HepG2 (cell line): ENCODE measurements at regions not wholly inside any gene's neighbourhood (a gene's known extent, or its start where the extent isn't known, plus 50 kb on each side); places are given as distances from the start of the nearest gene placed in this dataset.

Experiments
- ATAC-seq: fragments of 200-7000 bp; cut with Tn5 transposase; 3 replicates; pipeline ENCODE4 v1.9.1; 2020; ENCODE audit warnings: mild to moderate bottlenecking, moderate library complexity
- BruUV-seq: library from RNA; stranded (reverse); fragments of 400-500 nt; replicated peaks from 2 replicates; lab custom pipeline; 2021; lab: Mats Ljungman, UMichigan
- CTCF ChIA-PET: fragments of 300-600 bp; formaldehyde crosslinking; extraction: SDS; loops from one replicate; lab custom pipeline; 2021; ENCODE audit warnings: low total read pairs, inconsistent platforms, low intra/inter-chr PET ratio; lab: Yijun Ruan, JAX
- POLR2A ChIA-PET: fragments of 350-600 bp; sonication (Branson Sonifier 250); formaldehyde crosslinking; loops from one replicate; lab custom pipeline; 2020; ENCODE audit warnings: antibody characterized with exemption, inconsistent platforms; lab: Yijun Ruan, JAX
- DNase-seq: peaks from one replicate; pipeline ENCODE4 v3.0.0-alpha.2; 2015; ENCODE audit warnings: low spot score
- FAIRE-seq: peaks from 3 replicates; lab custom pipeline; 2011; peaks lifted over from hg19 to GRCh38; lab: Jason Lieb, UNC
- H2AFZ ChIP-seq: one replicate; pipeline ENCODE4 v1.6.1; 2011; ENCODE audit warnings: low read length, inconsistent platforms
- H3K27ac ChIP-seq: fragments of 300-600 bp; 3 replicates; pipeline ENCODE4 v1.8.0; 2011; ENCODE audit warnings: mixed run types, mild to moderate bottlenecking, mixed read lengths, low read length, inconsistent platforms; ENCODE audit not compliant: insufficient read depth; ENCODE audit errors: extremely low read length
- H3K27me3 ChIP-seq, 2 experiments: fragments of 200-600 bp in 1 of 2; 2 replicates in 1 of 2; 3 replicates in 1 of 2; pipeline versions ENCODE4 v1.6.0 to v1.8.0; 2011; ENCODE audit warnings: low read length in 2 of 2, mild to moderate bottlenecking in 2 of 2, moderate library complexity in 2 of 2, inconsistent platforms in 1 of 2; ENCODE audit not compliant: insufficient read depth in 2 of 2, control insufficient read depth in 1 of 2
- H3K36me3 ChIP-seq, 2 experiments: fragments of 200-600 bp in 1 of 2; replicated peaks in 1 of 2; 2 replicates in 1 of 2; 3 replicates in 1 of 2; pipeline versions ENCODE4 v1.5.1 to v1.8.0; 2011; ENCODE audit warnings: low read length in 2 of 2, inconsistent platforms in 1 of 2; ENCODE audit not compliant: insufficient read depth in 2 of 2, control insufficient read depth in 1 of 2
- H3K4me1 ChIP-seq: 2 replicates; pipeline ENCODE4 v1.5.1; 2012; ENCODE audit warnings: low read length, inconsistent platforms; ENCODE audit not compliant: insufficient read depth
- H3K4me2 ChIP-seq: 2 replicates; pipeline ENCODE4 v1.6.0; 2011; ENCODE audit warnings: low read depth, low read length, inconsistent platforms
- H3K4me3 ChIP-seq, 3 experiments: fragments of 200-600 bp in 1 of 3; sonication (generic), shearing (Covaris generic) in 1 of 3; replicated peaks in 1 of 3; 2 replicates each; pipeline ENCODE4 v1.5.1; 2011 to 2016; ENCODE audit warnings: low read length in 3 of 3, inconsistent platforms in 2 of 3, low read depth in 2 of 3, mild to moderate bottlenecking in 2 of 3, control low read depth in 1 of 3, mixed read lengths in 1 of 3; ENCODE audit not compliant: insufficient read depth in 1 of 3
- H3K79me2 ChIP-seq: one replicate; pipeline ENCODE4 v1.6.1; 2011; ENCODE audit warnings: low read length, inconsistent platforms; ENCODE audit not compliant: insufficient read depth
- H3K9ac ChIP-seq: 2 replicates; pipeline ENCODE4 v1.6.0; 2011; ENCODE audit warnings: mild to moderate bottlenecking, low read depth, low read length, inconsistent platforms; ENCODE audit not compliant: insufficient read depth
- H3K9me3 ChIP-seq: 2 replicates; pipeline ENCODE4 v1.5.1; 2012; ENCODE audit warnings: mild to moderate bottlenecking, low read length
- H4K20me1 ChIP-seq: 2 replicates; pipeline ENCODE4 v1.6.0; 2011; ENCODE audit warnings: inconsistent platforms, mild to moderate bottlenecking, low read length, moderate library complexity; ENCODE audit not compliant: insufficient read depth
- CCDC6 ChIP-seq: sonication (generic); formaldehyde crosslinking; IDR thresholded peaks from 2 replicates; pipeline ENCODE4 v1.8.1; 2022; ENCODE audit warnings: mild to moderate bottlenecking, missing genetic modification reagents, moderate library complexity
- EEA1 ChIP-seq: sonication (generic); formaldehyde crosslinking; IDR thresholded peaks from 2 replicates; pipeline ENCODE4 v1.5.1; 2020; ENCODE audit warnings: mild to moderate bottlenecking, missing genetic modification reagents, borderline replicate concordance
- GPN1 ChIP-seq: sonication (generic); formaldehyde crosslinking; IDR thresholded peaks from 2 replicates; pipeline ENCODE4 v1.5.1; 2020; ENCODE audit warnings: missing genetic modification reagents, borderline replicate concordance
- HOXA9 ChIP-seq: sonication (generic); formaldehyde crosslinking; IDR thresholded peaks from 2 replicates; pipeline ENCODE4 v1.8.1; 2022; ENCODE audit warnings: missing genetic modification reagents, mild to moderate bottlenecking, moderate library complexity, borderline replicate concordance
- MTA1 ChIP-seq: sonication (generic); formaldehyde crosslinking; IDR thresholded peaks from 2 replicates; pipeline ENCODE4 v1.4.0; 2020; ENCODE audit warnings: missing genetic modification reagents, mild to moderate bottlenecking, borderline replicate concordance
- PHF8 ChIP-seq: sonication (generic); formaldehyde crosslinking; IDR thresholded peaks from 2 replicates; pipeline ENCODE4 v1.5.0; 2020; ENCODE audit warnings: missing genetic modification reagents
- SMAD3 ChIP-seq: sonication (generic); formaldehyde crosslinking; IDR thresholded peaks from 2 replicates; pipeline ENCODE4 v1.4.0; 2020; ENCODE audit warnings: missing genetic modification reagents
- SOX13 ChIP-seq, 3 experiments: fragments of 450-650 bp in 1 of 3; sonication (generic) in 1 of 3; formaldehyde crosslinking in 1 of 3; IDR thresholded peaks in 2 of 3; conservative IDR thresholded peaks in 1 of 3; 2 replicates each; pipeline versions ENCODE4 v1.5.0 to v1.6.1; 2016 to 2020; ENCODE audit warnings: antibody characterized with exemption in 1 of 3, mild to moderate bottlenecking in 1 of 3, missing compliant biosample characterization in 1 of 3, missing genetic modification reagents in 1 of 3, moderate library complexity in 1 of 3
- U2AF2 ChIP-seq: fragments of 200-400 bp; formaldehyde crosslinking; IDR thresholded peaks from 2 replicates; pipeline ENCODE4 v1.6.1; 2017; ENCODE audit warnings: low read depth, mild to moderate bottlenecking, low read length
- ZC3H13 ChIP-seq: sonication (generic); formaldehyde crosslinking; IDR thresholded peaks from 2 replicates; pipeline ENCODE4 v1.8.1; 2023; ENCODE audit warnings: mild to moderate bottlenecking, missing genetic modification reagents, moderate library complexity
- ZNF460 ChIP-seq: sonication (generic); formaldehyde crosslinking; IDR thresholded peaks from 2 replicates; pipeline ENCODE4 v1.5.1; 2020; ENCODE audit warnings: missing genetic modification reagents, mild to moderate bottlenecking, borderline replicate concordance
- ZNF607 ChIP-seq: sonication (generic); formaldehyde crosslinking; IDR thresholded peaks from 2 replicates; pipeline ENCODE4 v1.5.1; 2020; ENCODE audit warnings: missing genetic modification reagents, mild to moderate bottlenecking, borderline replicate concordance
- WGBS: methylation state at CpG from one replicate; pipeline ENCODE4 v1.1.6; 2017; ENCODE audit warnings: low lambda C conversion rate; 5-methylcytosine and 5-hydroxymethylcytosine counted together
- in situ Hi-C: cut with HindIII; loops from 2 replicates; pipeline ENCODE4 v1.10.0; 2017; ENCODE audit warnings: low pct_unique_long_range_greater_than_20kb; ENCODE audit not compliant: extremely low pct_ligation_motif_present
- intact Hi-C: fragments of 100-400 bp; cut with micrococcal nuclease; formaldehyde crosslinking; loops from one replicate; pipeline ENCODE4 v1.10.0; 2022; ENCODE audit not compliant: unreplicated experiment
- TF ChIP-seq, protein P1 (sequence below): sonication (generic); formaldehyde crosslinking; IDR thresholded peaks from 2 replicates; pipeline ENCODE4 v1.4.0; 2020; ENCODE audit warnings: missing genetic modification reagents
- TF ChIP-seq, protein P2 (sequence below): sonication (generic); formaldehyde crosslinking; IDR thresholded peaks from 2 replicates; pipeline ENCODE4 v1.5.0; 2020; ENCODE audit warnings: mild to moderate bottlenecking, missing genetic modification reagents, borderline replicate concordance
- TF ChIP-seq, protein P3 (sequence below): sonication (generic); formaldehyde crosslinking; IDR thresholded peaks from 2 replicates; pipeline ENCODE4 v1.8.1; 2023; ENCODE audit warnings: mild to moderate bottlenecking, inconsistent platforms, moderate library complexity, missing genetic modification reagents, borderline replicate concordance
- TF ChIP-seq, protein P4 (sequence below): sonication (generic); formaldehyde crosslinking; IDR thresholded peaks from 2 replicates; pipeline ENCODE4 v1.8.0; 2023; ENCODE audit warnings: mild to moderate bottlenecking, missing genetic modification reagents
- TF ChIP-seq, protein P5 (sequence below): sonication (generic); formaldehyde crosslinking; IDR thresholded peaks from 2 replicates; pipeline ENCODE4 v1.4.0; 2020; ENCODE audit warnings: mild to moderate bottlenecking, missing genetic modification reagents, borderline replicate concordance

DNA sequence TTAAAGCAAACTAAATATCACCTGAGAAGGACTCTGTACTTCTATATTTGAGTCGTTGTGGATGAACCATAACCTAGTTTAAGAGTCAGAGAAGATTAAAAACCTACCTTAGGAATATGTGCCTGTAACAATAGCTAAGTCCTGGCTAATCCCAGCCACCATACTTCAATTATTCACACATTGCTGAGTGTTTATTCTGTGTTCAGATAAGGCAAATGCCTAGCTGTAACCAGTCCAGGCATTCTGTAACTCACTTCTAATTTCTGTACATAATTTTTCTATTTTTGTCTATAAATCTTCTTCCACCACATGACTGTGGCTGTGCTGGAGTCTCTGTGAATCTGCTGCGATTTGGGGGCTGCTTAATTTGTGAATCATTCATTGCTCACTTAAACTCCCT is 441.9 kb upstream of the ADAMTS5 start:
- ATAC-seq (no peak), DNase-seq (no peak), FAIRE-seq (no peak)
- no TSS peak for BruUV-seq
- ChIA-PET CTCF (no interaction called here), POLR2A (no interaction called here)
- H3K79me2 ChIP-seq, result no peaks in the 10 kb centered on the region
- H3K9ac ChIP-seq, result no peak overlapping the region
- H3K4me3 ChIP-seq, result no peak overlapping the region
- H3K36me3 ChIP-seq, result no peaks in the 10 kb centered on the region
- TF ChIP-seq EEA1 (no peak), ZNF460 (CRISPR knock-in tag) (no peak), PHF8 (CRISPR knock-in tag) (no peak), HOXA9 (no peak), U2AF2 (no peak), ZNF607 (no peak), SOX13 (IDR thresholded peaks at IDR 0.05) (no peak), SOX13 (CRISPR knock-in tag; conservative IDR thresholded peaks at IDR 0.05 in 1 of 2, IDR thresholded peaks at IDR 0.05 in 1 of 2) (no peak), SMAD3 (CRISPR knock-in tag) (no peak), CCDC6 (no peak), ZC3H13 (CRISPR knock-in tag) (no peak), GPN1 (CRISPR knock-in tag) (no peak), MTA1 (CRISPR knock-in tag) (no peak)
- TF ChIP-seq, protein P1, sequence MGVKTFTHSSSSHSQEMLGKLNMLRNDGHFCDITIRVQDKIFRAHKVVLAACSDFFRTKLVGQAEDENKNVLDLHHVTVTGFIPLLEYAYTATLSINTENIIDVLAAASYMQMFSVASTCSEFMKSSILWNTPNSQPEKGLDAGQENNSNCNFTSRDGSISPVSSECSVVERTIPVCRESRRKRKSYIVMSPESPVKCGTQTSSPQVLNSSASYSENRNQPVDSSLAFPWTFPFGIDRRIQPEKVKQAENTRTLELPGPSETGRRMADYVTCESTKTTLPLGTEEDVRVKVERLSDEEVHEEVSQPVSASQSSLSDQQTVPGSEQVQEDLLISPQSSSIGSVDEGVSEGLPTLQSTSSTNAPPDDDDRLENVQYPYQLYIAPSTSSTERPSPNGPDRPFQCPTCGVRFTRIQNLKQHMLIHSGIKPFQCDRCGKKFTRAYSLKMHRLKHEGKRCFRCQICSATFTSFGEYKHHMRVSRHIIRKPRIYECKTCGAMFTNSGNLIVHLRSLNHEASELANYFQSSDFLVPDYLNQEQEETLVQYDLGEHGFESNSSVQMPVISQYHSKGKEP, result no peak
- TF ChIP-seq, protein P2, sequence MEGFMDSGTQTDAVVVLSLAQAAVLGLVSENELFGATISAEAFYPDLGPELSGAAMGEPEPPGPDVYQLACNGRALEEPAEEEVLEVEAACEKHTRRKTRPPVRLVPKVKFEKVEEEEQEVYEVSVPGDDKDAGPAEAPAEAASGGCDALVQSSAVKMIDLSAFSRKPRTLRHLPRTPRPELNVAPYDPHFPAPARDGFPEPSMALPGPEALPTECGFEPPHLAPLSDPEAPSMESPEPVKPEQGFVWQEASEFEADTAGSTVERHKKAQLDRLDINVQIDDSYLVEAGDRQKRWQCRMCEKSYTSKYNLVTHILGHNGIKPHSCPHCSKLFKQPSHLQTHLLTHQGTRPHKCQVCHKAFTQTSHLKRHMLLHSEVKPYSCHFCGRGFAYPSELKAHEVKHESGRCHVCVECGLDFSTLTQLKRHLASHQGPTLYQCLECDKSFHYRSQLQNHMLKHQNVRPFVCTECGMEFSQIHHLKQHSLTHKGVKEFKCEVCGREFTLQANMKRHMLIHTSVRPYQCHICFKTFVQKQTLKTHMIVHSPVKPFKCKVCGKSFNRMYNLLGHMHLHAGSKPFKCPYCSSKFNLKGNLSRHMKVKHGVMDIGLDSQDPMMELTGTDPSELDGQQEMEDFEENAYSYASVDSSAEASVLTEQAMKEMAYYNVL, result no peak
- TF ChIP-seq, protein P3, sequence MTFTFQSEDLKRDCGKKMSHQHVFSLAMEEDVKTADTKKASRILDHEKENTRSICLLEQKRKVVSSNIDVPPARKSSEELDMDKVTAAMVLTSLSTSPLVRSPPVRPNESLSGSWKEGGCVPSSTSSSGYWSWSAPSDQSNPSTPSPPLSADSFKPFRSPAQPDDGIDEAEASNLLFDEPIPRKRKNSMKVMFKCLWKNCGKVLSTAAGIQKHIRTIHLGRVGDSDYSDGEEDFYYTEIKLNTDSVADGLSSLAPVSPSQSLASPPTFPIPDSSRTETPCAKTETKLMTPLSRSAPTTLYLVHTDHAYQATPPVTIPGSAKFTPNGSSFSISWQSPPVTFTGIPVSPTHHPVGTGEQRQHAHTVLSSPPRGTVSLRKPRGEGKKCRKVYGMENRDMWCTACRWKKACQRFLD (CRISPR knock-in tag), result no peak
- TF ChIP-seq, protein P4, sequence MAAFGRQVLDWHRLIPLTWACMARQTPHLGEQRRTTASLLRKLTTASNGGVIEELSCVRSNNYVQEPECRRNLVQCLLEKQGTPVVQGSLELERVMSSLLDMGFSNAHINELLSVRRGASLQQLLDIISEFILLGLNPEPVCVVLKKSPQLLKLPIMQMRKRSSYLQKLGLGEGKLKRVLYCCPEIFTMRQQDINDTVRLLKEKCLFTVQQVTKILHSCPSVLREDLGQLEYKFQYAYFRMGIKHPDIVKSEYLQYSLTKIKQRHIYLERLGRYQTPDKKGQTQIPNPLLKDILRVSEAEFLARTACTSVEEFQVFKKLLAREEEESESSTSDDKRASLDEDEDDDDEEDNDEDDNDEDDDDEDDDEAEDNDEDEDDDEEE (CRISPR knock-in tag), result no peak
- TF ChIP-seq, protein P5, sequence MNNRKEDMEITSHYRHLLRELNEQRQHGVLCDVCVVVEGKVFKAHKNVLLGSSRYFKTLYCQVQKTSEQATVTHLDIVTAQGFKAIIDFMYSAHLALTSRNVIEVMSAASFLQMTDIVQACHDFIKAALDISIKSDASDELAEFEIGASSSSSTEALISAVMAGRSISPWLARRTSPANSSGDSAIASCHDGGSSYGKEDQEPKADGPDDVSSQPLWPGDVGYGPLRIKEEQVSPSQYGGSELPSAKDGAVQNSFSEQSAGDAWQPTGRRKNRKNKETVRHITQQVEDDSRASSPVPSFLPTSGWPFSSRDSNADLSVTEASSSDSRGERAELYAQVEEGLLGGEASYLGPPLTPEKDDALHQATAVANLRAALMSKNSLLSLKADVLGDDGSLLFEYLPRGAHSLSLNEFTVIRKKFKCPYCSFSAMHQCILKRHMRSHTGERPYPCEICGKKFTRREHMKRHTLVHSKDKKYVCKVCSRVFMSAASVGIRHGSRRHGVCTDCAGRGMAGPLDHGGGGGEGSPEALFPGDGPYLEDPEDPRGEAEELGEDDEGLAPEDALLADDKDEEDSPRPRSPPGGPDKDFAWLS, result no peak
- no peak overlapping the region for H2AFZ ChIP-seq
- H3K27me3 ChIP-seq, result no peaks in the 10 kb centered on the region
- intact Hi-C loops (no loop called here), in situ Hi-C loops (no loop called here)
- no peaks in the 10 kb centered on the region for H3K4me1 ChIP-seq
- no peak overlapping the region for H3K4me2 ChIP-seq
- WGBS, result 4% methylated on average over 2 of the region's 2 CpGs
- peaks cover 78% of the 10 kb centered on the region for H3K9me3 ChIP-seq
- H3K27ac ChIP-seq, result no peak overlapping the region
- no peaks in the 10 kb centered on the region for H4K20me1 ChIP-seq
